OCI-M1 (cell line): ENCODE measurements at regions not wholly inside any gene's neighbourhood (a gene's known extent, or its start where the extent isn't known, plus 50 kb on each side); places are given as distances from the start of the nearest gene placed in this dataset.
A peak's percentile ranks its signal among the peaks of the same experiment; 100 is the strongest.

Experiments
- DNase-seq: peaks from one replicate; lab custom pipeline; 2025; lab: John Stamatoyannopoulos, UW

- no peak for DNase-seq
These were observed 187.1 kb upstream of the SPEF2 start for GRCh38 chr5:35430381-35431162.

DNA sequence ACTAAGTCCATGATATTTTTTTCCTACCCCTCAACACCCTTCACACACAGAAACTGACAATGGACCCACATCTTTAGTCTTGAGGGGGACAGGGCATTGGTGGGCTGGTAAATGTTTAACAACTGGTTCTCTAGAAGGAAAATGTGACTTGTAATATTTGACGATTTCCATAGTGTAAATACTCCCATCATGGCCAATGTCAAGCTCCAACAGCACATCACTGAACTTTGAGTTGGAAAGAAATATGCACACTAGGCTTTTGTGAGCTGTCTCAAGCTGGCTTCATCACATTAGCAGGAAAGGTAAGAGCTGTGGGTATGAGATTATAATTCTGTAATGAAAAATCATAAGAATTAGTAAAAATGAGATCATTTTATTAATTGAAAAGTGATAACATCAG lies 189.9 kb upstream of the PRLR start:
- no peak for DNase-seq

DNA sequence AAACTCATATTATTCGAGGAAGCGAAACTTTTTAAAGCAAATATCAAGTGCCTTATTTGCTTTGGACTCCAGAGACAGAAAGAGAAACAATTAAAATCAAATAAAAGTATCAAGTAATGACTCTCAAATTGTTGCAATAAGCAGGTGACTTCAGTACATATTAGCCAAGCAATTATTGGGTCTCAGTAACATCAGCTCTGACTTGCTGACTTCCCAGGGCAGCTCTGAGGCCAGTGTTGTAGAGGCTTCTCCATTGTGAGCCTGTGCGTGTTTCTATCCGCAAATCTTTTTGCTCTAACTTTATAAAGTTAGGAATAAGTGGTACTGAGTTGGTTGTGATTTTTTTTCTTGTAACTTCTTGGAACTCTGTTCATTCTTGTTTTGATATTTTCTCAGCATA lies 186.8 kb upstream of the PRLR start:
- DNase-seq, result no peak

DNA sequence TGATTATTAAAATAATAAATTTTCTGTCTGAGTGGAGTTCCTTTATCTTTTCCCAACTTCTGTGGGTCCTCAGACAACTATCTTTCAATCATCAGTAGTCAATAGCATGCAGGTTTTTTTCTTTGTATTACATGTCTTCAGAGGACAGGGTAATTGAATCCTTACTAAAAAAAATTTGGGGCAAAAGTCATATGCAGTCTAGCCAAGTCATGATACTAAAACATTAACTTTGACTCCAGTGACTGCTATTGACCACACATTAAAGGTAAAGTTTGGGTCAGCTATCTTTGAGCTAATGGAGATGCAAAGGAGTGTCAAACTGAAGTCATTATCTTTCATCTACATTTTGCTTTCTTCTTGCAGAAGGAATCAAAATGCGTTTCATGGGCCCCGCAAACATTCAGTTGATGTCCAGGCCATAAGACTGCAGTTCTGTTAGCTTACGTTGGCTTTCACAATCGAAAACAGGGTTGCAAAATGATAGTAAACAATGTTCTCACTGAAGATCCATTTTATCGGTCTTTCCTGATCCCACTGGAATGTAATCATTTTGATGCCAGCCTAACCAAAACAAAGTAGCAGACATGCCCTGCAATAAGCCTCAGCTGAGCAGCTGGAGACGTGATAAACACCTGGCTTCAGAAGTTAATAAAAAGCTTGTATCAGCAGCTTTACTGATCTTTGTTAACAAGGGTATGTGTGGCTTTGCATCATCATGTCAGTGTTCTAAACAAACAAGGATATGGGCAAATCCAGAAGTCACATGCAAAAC lies 186.1 kb upstream of the PRLR start:
- DNase-seq, result no peak

GRCh38 chr5:35415309-35415708 lies 185.0 kb upstream of the PRLR start:
- DNase-seq, result no peak

GRCh38 chr5:35409361-35409760 lies 179.1 kb upstream of the PRLR start:
- DNase-seq, result no peak

DNA sequence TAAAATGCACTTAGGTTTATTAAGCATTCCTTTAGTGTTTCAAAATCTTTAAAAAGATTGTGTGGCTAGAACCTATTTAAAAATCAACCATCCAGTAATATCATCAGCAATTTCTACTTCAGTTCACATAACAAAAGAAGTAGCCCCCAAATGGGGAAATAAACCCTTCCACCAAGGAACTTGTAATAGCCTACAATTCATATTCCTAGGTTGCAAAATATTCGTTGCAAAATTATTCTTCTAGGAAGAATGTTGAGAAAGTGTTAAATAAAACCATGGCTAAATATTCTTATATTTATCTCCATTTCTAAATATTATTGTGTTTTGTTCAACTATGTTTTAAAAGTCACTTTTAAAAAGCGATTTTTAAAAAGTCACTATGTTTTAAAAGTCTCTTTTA lies 177.9 kb upstream of the PRLR start:
- DNase-seq, result no peak

- DNase-seq, result no peak
These were observed 177.4 kb upstream of the PRLR start for GRCh38 chr5:35407697-35408096.

- DNase-seq, result no peak
These were observed 175.7 kb upstream of the PRLR start for GRCh38 chr5:35405938-35406337.

GRCh38 chr5:35404701-35405100 lies 174.4 kb upstream of the PRLR start:
- no peak for DNase-seq

- no peak for DNase-seq
These were observed 163.6 kb upstream of the PRLR start for GRCh38 chr5:35393901-35394300.

GRCh38 chr5:35384658-35385057 lies 154.4 kb upstream of the PRLR start:
- no peak for DNase-seq

GRCh38 chr5:35383041-35383440 lies 152.8 kb upstream of the PRLR start:
- no peak for DNase-seq

DNA sequence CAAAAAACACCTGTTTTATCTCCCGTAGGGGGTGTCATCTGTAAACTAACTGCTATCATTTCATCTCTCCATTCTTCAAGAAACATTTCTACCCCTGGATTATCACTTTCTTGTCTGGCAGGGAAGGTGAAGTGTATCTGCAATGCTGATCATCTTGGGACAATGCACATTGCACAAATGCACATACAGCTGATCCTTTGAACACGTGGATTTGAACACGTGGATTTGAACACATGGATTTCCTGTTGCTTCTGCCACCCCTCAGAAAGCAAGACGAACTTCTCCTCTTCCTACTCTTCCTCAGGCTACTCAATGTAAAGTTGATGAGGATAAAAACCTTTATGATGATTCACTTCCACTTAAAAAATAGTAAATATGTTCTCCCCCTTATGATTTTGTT lies 147.4 kb upstream of the PRLR start:
- no peak for DNase-seq

- no peak for DNase-seq
These were observed 144.3 kb upstream of the PRLR start for GRCh38 chr5:35374584-35374983.

DNA sequence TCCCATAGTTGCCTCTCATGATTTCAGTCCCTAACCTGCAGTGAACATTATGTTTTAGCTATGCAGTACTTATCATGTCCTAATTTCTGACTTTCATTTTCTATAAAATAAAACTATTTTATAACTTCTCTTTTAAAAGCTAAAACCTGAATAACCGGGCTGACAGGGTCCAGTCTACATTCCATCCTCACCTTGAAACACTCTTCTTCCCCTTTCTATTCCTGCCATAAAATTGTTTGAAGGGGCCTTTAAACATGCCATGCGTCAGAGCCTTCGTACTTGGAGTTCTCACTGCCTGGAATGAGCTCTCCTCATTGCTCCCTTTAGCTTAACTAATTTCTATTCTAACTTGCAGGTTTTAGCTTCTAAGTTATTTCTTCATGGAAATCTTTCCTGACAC lies 143.0 kb upstream of the PRLR start:
- DNase-seq, result no peak

- peak; percentile 5 for DNase-seq
These were observed 142.2 kb upstream of the PRLR start for GRCh38 chr5:35372482-35372881.

DNA sequence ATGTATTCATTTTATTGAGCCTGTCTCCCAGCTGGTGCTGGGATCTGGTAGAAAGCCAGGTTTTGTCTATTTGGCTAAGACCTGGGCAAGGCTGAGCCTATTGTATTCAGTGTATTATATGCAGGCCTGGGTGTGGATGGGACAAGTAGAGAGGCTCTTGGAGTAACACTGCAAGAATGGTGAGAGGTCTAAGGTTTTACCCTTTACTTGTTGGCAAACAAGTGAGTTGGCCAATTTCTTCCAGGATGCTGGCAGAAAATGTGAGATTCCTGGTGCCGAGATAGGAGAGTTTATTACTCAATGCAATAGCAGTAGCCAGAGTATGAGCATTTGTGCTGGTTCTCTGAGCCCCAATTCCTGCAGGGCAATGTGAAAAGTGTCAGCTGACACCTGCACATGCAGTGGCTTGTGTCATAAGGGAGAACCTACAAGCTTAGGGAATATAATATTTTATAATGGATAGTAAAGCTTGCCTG lies 141.7 kb upstream of the PRLR start:
- DNase-seq, result no peak

- DNase-seq, result no peak
These were observed 140.6 kb upstream of the PRLR start for GRCh38 chr5:35370871-35371270.

DNA sequence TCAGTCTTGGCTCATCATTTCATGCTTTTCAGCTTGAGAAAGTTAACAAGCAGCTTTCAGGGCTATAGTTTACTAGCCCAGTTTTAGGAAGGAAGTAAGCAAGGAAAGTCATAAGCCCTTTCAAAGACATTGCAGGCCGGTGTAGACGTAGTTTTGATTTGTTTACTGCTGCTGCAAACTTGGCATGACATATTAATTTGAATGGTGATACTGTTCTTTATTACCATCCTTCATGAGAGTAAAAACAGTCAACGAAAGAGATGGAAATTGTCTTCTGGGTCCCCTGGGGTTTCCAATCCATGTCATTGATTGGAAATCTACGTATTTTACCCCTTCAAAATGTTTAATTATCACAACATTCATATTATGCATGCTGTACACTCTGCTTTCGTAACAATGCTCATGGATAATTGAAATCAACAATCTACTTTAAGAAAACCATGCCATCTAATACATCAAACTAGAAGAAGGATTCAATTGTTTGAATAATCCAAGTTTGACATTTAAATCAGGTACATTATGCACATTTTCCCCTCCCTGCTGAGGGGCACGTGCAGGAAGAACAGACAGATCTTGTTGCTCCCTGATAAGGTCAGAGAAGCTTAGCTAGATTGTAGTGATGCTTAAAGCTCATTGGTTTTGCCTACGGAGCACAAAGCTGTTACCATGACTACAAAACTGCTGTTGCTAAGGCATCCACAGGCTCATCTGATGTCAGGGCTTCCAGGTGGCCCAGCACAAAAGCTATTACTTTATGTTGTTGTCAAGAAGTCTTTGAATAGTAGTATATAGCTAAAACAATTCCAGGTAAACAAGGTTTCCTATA lies 139.9 kb upstream of the PRLR start:
- no peak for DNase-seq

DNA sequence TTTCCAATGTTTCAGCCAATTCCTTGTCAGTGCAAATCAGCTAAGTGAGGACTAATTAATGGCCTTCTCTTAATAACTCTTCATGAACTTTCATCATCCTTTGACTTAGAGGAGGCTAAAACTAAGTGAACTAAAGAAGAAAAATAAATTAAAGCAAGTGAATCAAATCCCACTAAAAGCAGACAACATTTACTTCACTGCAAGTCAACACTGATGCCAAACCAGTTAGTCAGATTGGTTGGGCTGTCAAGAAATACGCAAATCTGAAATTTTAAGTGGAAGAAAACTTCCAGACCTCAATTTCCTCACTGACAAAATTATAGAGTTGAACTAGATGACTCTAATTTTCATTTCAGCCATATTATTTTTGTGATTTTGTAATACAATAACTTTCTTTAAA lies 137.2 kb upstream of the PRLR start:
- no peak for DNase-seq

- no peak for DNase-seq
These were observed 135.5 kb upstream of the PRLR start for GRCh38 chr5:35365758-35366157.

GRCh38 chr5:35364350-35364749 lies 134.1 kb upstream of the PRLR start:
- no peak for DNase-seq
